Caco-2 (cell line): ENCODE measurements at regions not wholly inside any gene's neighbourhood (a gene's known extent, or its start where the extent isn't known, plus 50 kb on each side); places are given as distances from the start of the nearest gene placed in this dataset.

ENCODE experiments used
- BruUV-seq: library from RNA; stranded (reverse); fragments of 400-500 nt; replicated peaks from 2 replicates; lab custom pipeline; 2021; lab: Mats Ljungman, UMichigan
- CTCF ChIA-PET: fragments of 300-600 bp; sonication (Branson Sonifier 250); formaldehyde crosslinking; loops from one replicate; lab custom pipeline; 2022; ENCODE audit warnings: antibody characterized with exemption; lab: Charles Lee
- POLR2A ChIA-PET: fragments of 300-600 bp; sonication (Branson Sonifier 250); formaldehyde crosslinking; loops from one replicate; lab custom pipeline; 2022; ENCODE audit warnings: antibody characterized with exemption; lab: Charles Lee
- DNase-seq, 2 experiments: peaks; one replicate each; pipeline versions ENCODE4 v3.0.0 to v3.0.0-alpha.2; 2020 to 2022
- H3K27me3 ChIP-seq: replicated peaks from 2 replicates; pipeline ENCODE4 v1.6.0; 2011; ENCODE audit warnings: low read length; ENCODE audit not compliant: control insufficient read depth, insufficient read depth
- H3K36me3 ChIP-seq: 2 replicates; pipeline ENCODE4 v1.5.1; 2011; ENCODE audit warnings: low read length; ENCODE audit not compliant: control insufficient read depth, insufficient read depth
- H3K4me1 ChIP-seq: fragments of 250-450 bp; sonication (Bioruptor Pico); 2 replicates; pipeline ENCODE4 v1.5.1; 2020; ENCODE audit warnings: mild to moderate bottlenecking
- H3K4me3 ChIP-seq: 2 replicates; pipeline ENCODE4 v1.5.1; 2011; ENCODE audit warnings: low read depth, mild to moderate bottlenecking, control low read depth, low read length
- H3K9me3 ChIP-seq: fragments of 250-450 bp; sonication (Bioruptor Pico); 2 replicates; pipeline ENCODE4 v1.5.1; 2020; ENCODE audit warnings: mild to moderate bottlenecking, moderate library complexity
- H3K27ac Mint-ChIP-seq: one replicate; pipeline ENCODE4 v1.8.0; 2022; ENCODE audit warnings: mixed read lengths; ENCODE audit not compliant: unreplicated experiment
- H3K27me3 Mint-ChIP-seq: one replicate; pipeline ENCODE4 v1.8.0; 2022; ENCODE audit warnings: mixed read lengths; ENCODE audit not compliant: insufficient read depth, unreplicated experiment
- H3K36me3 Mint-ChIP-seq: one replicate; pipeline ENCODE4 v1.8.0; 2022; ENCODE audit warnings: mild to moderate bottlenecking, mixed read lengths; ENCODE audit not compliant: insufficient read depth, unreplicated experiment
- H3K4me1 Mint-ChIP-seq: one replicate; pipeline ENCODE4 v1.8.0; 2022; ENCODE audit warnings: low read depth, mixed read lengths; ENCODE audit not compliant: unreplicated experiment
- H3K4me3 Mint-ChIP-seq: one replicate; pipeline ENCODE4 v1.8.0; 2022; ENCODE audit warnings: mild to moderate bottlenecking, moderate library complexity, mixed read lengths; ENCODE audit not compliant: unreplicated experiment
- H3K9me3 Mint-ChIP-seq: one replicate; pipeline ENCODE4 v1.8.0; 2022; ENCODE audit warnings: mixed read lengths; ENCODE audit not compliant: unreplicated experiment
- CTCF ChIP-seq, 2 experiments: fragments of 200-600 bp in 1 of 2; IDR thresholded peaks; 1 replicate in 1 of 2; 2 replicates in 1 of 2; pipeline versions ENCODE4 v1.5.1 to v1.8.0; 2011 to 2022; ENCODE audit warnings: antibody characterized with exemption in 1 of 2, control low read depth in 1 of 2, inconsistent platforms in 1 of 2, low read depth in 1 of 2, low read length in 1 of 2, mild to moderate bottlenecking in 1 of 2, moderate library complexity in 1 of 2; ENCODE audit not compliant: insufficient read depth in 1 of 2, severe bottlenecking in 1 of 2, unreplicated experiment in 1 of 2
- intact Hi-C: fragments of 100-400 bp; cut with micrococcal nuclease; formaldehyde crosslinking; loops from one replicate; pipeline ENCODE4 v1.10.0; 2022; ENCODE audit not compliant: unreplicated experiment

- no peaks in the 10 kb centered on the region for H3K27me3 Mint-ChIP-seq
- no peaks in the 10 kb centered on the region for H3K27me3 ChIP-seq
- no peaks in the 10 kb centered on the region for H3K36me3 ChIP-seq
- DNase-seq, result no peak
- ChIA-PET POLR2A (no interaction called here), CTCF (no interaction called here)
- no peaks in the 10 kb centered on the region for H3K9me3 ChIP-seq
- H3K36me3 Mint-ChIP-seq, result no peaks in the 10 kb centered on the region
- no TSS peak for BruUV-seq
- H3K4me3 ChIP-seq, result no peak overlapping the region
- TF ChIP-seq CTCF (IDR thresholded peaks at IDR 0.05; ENCODE audit: insufficient read depth in 1 of 2, low read depth in 1 of 2, low read length in 1 of 2, severe bottlenecking in 1 of 2, unreplicated experiment in 1 of 2), result no peak
- H3K9me3 Mint-ChIP-seq, result peaks cover 11% of the 10 kb centered on the region
- H3K4me1 Mint-ChIP-seq, result no peaks in the 10 kb centered on the region
- no peak overlapping the region for H3K27ac Mint-ChIP-seq
- no peak overlapping the region for H3K4me3 Mint-ChIP-seq
- no peaks in the 10 kb centered on the region for H3K4me1 ChIP-seq
- intact Hi-C loops, result no loop called here
Measured at GRCh38 chr4:125749354-125749753, 434.6 kb downstream of the FAT4 start.

GRCh38 chr4:125750399-125750798 is 435.6 kb downstream of the FAT4 start:
- Mint-ChIP-seq H3K36me3 (no peaks in the 10 kb centered on the region), H3K4me3 (no peak overlapping the region), H3K27ac (no peak overlapping the region), H3K4me1 (no peaks in the 10 kb centered on the region), H3K9me3 (peaks cover 11% of the 10 kb centered on the region), H3K27me3 (no peaks in the 10 kb centered on the region)
- no peaks in the 10 kb centered on the region for H3K27me3 ChIP-seq
- intact Hi-C loops, result no loop called here
- H3K4me1 ChIP-seq, result no peaks in the 10 kb centered on the region
- no peak for DNase-seq
- no TSS peak for BruUV-seq
- H3K4me3 ChIP-seq, result no peak overlapping the region
- POLR2A ChIA-PET, result no interaction called here
- CTCF ChIA-PET, result no interaction called here
- TF ChIP-seq CTCF (IDR thresholded peaks at IDR 0.05; ENCODE audit: insufficient read depth in 1 of 2, low read depth in 1 of 2, low read length in 1 of 2, severe bottlenecking in 1 of 2, unreplicated experiment in 1 of 2), result no peak
- H3K9me3 ChIP-seq, result no peaks in the 10 kb centered on the region
- H3K36me3 ChIP-seq, result no peaks in the 10 kb centered on the region

GRCh38 chr4:125750828-125751466 is 436.2 kb downstream of the FAT4 start:
- no TSS peak for BruUV-seq
- TF ChIP-seq CTCF (IDR thresholded peaks at IDR 0.05; ENCODE audit: insufficient read depth in 1 of 2, low read depth in 1 of 2, low read length in 1 of 2, severe bottlenecking in 1 of 2, unreplicated experiment in 1 of 2), result peak in 1 of 2 experiments; percentile 4
- POLR2A ChIA-PET, result no interaction called here
- Mint-ChIP-seq H3K36me3 (no peaks in the 10 kb centered on the region), H3K4me1 (no peaks in the 10 kb centered on the region), H3K27me3 (no peaks in the 10 kb centered on the region), H3K27ac (no peak overlapping the region), H3K9me3 (peaks cover 11% of the 10 kb centered on the region), H3K4me3 (no peak overlapping the region)
- intact Hi-C loops, result no loop called here
- no peaks in the 10 kb centered on the region for H3K27me3 ChIP-seq
- H3K9me3 ChIP-seq, result no peaks in the 10 kb centered on the region
- CTCF ChIA-PET, result interaction anchor here (0.6 kb wide), 1 partner anchor 1501 kb away, joined by 7 read pairs; no protein-coding TSS in a partner anchor
- no peaks in the 10 kb centered on the region for H3K36me3 ChIP-seq
- H3K4me1 ChIP-seq, result no peaks in the 10 kb centered on the region
- peak in 1 of 2 experiments; percentile 7 for DNase-seq
- no peak overlapping the region for H3K4me3 ChIP-seq
